ENCODE measurements at regions not wholly inside any gene's neighbourhood (a gene's known extent, or its start where the extent isn't known, plus 50 kb on each side); places are given as distances from the start of the nearest gene placed in this dataset.

DNA sequence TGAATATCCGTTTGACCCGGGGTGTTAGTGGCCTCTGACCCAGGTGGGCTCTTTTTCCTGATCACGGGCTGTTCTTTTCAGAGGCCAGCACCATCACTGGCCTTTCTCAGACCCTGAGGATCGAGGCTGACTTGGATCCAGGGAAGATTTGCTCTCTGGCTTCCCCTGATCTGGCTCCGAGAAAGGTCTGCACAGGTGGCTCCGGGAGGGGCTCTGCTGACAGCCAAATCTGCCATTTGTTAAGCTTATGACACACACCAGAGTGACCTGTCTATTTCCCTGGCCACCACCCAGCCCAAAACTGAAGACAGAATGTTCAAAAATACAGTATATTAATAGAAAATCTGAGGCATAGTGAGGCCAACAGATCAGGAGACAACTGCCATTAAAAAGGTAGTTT lies 221.8 kb upstream of the TNRC6C start:
- Histone ChIP-seq H4K20me1 (replicated peaks in 1 of 2; ENCODE audit: control insufficient read depth in 1 of 2, insufficient read depth in 2 of 2, low read length in 2 of 2) (no peaks in the 10 kb centered on the region), H3K4me2 (ENCODE audit: insufficient read depth in 1 of 2, low read depth in 2 of 2, low read length in 2 of 2) (no peak overlapping the region), H3K79me2 (ENCODE audit: control insufficient read depth in 1 of 2, insufficient read depth in 2 of 2, low read length in 2 of 2) (no peaks in the 10 kb centered on the region), H3K9ac (replicated peaks in 1 of 4; ENCODE audit: extremely low read depth in 1 of 4, low read depth in 3 of 4, low read length in 3 of 4) (no peak overlapping the region), H2AK5ac (ENCODE audit: low read depth, low read length) (no peak overlapping the region), H3K9me3 (ENCODE audit: insufficient read depth in 2 of 2, low read depth in 1 of 2, low read length in 1 of 2) (peaks cover 15 to 17% of the 10 kb centered on the region in 2 experiments), H2BK12ac (ENCODE audit: low read depth, low read length) (no peak overlapping the region), H3K18ac (ENCODE audit: extremely low read depth, low read length) (no peak overlapping the region), H3K23ac (ENCODE audit: insufficient read length) (no peak overlapping the region), H3K4me1 (replicated peaks in 1 of 4; ENCODE audit: control insufficient read depth in 3 of 4, insufficient read depth in 4 of 4, low read length in 3 of 4) (peaks cover 0 to 16% (median 12%) of the 10 kb centered on the region in 4 experiments; a peak in 6 of 7 replicates), H3K79me1 (ENCODE audit: low read depth, low read length) (no peaks in the 10 kb centered on the region), H3K4ac (replicated peaks; ENCODE audit: insufficient read length, low read depth, low read length) (no peak overlapping the region), H4K91ac (replicated peaks; ENCODE audit: insufficient read length, low read length) (no peak overlapping the region), H3K36me3 (ENCODE audit: control insufficient read depth in 2 of 4, insufficient read depth in 4 of 4, low read length in 3 of 4) (no peaks in the 10 kb centered on the region; a peak in 1 of 8 replicates), H2AFZ (ENCODE audit: low read length) (no peak overlapping the region), H3K27ac (ENCODE audit: low read depth, low read length) (no peak overlapping the region), H2BK20ac (ENCODE audit: low read length) (no peak overlapping the region), H3K56ac (replicated peaks; ENCODE audit: insufficient read length, low read depth, low read length) (no peak overlapping the region), H3K14ac (ENCODE audit: insufficient read length) (no peak overlapping the region), H4K8ac (ENCODE audit: extremely low read depth, insufficient read depth, low read length) (no peak overlapping the region), H3K4me3 (ENCODE audit: extremely low read depth in 1 of 4, insufficient read depth in 2 of 4, low read depth in 3 of 4, low read length in 4 of 4) (no peak overlapping the region), H3K23me2 (ENCODE audit: low read depth, low read length) (no peaks in the 10 kb centered on the region), H3K27me3 (replicated peaks in 1 of 4; ENCODE audit: control insufficient read depth in 3 of 4, extremely low read depth in 1 of 4, insufficient read depth in 3 of 4, low read length in 3 of 4) (peaks cover 0 to 41% (median 34%) of the 10 kb centered on the region in 4 experiments; a peak in 4 of 7 replicates), H2BK15ac (ENCODE audit: low read length) (no peak overlapping the region), H4K5ac (ENCODE audit: insufficient read length, low read depth, low read length) (no peak overlapping the region), H2BK5ac (ENCODE audit: low read depth, low read length) (no peak overlapping the region), H2BK120ac (replicated peaks; ENCODE audit: low read depth, low read length) (no peak overlapping the region)
- DNase-seq (ENCODE audit: low read depth in 1 of 2, low spot score in 2 of 2): no peak
- WGBS, 2 experiments (ENCODE audit: extremely low coverage in 1 of 2, insufficient coverage in 1 of 2, insufficient read length in 1 of 2, insufficient replicate concordance in 2 of 2, low coverage in 1 of 2, low lambda C conversion rate in 2 of 2, missing lambda C conversion rate in 1 of 2): 78% methylated on average over 6 of the region's 6 CpGs; no CpG with 5 or more reads in 1 of the 2 experiments
- ChIA-PET POLR2A (ENCODE audit: partially characterized antibody) (no interaction called here), CTCF (ENCODE audit: partially characterized antibody) (interaction anchor here (0.7 to 3.2 kb wide), 6 partner anchors 9 to 277 kb away, joined by 3 to 13 read pairs (median 4); no protein-coding TSS in a partner anchor)
- no peak for FAIRE-seq
- TF ChIP-seq, protein P1, sequence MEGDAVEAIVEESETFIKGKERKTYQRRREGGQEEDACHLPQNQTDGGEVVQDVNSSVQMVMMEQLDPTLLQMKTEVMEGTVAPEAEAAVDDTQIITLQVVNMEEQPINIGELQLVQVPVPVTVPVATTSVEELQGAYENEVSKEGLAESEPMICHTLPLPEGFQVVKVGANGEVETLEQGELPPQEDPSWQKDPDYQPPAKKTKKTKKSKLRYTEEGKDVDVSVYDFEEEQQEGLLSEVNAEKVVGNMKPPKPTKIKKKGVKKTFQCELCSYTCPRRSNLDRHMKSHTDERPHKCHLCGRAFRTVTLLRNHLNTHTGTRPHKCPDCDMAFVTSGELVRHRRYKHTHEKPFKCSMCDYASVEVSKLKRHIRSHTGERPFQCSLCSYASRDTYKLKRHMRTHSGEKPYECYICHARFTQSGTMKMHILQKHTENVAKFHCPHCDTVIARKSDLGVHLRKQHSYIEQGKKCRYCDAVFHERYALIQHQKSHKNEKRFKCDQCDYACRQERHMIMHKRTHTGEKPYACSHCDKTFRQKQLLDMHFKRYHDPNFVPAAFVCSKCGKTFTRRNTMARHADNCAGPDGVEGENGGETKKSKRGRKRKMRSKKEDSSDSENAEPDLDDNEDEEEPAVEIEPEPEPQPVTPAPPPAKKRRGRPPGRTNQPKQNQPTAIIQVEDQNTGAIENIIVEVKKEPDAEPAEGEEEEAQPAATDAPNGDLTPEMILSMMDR (IDR thresholded peaks at IDR 0.05; ENCODE audit: control extremely low read depth in 1 of 3, insufficient read depth in 1 of 3, low read depth in 1 of 3, low read length in 3 of 3): no peak
- no peak for TF ChIP-seq PHF8 (conservative IDR thresholded peaks at IDR 0.05; ENCODE audit: low read depth, low read length)
- TF ChIP-seq, protein P2, sequence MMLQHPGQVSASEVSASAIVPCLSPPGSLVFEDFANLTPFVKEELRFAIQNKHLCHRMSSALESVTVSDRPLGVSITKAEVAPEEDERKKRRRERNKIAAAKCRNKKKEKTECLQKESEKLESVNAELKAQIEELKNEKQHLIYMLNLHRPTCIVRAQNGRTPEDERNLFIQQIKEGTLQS (IDR thresholded peaks at IDR 0.05; ENCODE audit: insufficient read depth, low read depth, low read length): no peak
- TF ChIP-seq, protein P3, sequence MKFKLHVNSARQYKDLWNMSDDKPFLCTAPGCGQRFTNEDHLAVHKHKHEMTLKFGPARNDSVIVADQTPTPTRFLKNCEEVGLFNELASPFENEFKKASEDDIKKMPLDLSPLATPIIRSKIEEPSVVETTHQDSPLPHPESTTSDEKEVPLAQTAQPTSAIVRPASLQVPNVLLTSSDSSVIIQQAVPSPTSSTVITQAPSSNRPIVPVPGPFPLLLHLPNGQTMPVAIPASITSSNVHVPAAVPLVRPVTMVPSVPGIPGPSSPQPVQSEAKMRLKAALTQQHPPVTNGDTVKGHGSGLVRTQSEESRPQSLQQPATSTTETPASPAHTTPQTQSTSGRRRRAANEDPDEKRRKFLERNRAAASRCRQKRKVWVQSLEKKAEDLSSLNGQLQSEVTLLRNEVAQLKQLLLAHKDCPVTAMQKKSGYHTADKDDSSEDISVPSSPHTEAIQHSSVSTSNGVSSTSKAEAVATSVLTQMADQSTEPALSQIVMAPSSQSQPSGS (IDR thresholded peaks at IDR 0.05; ENCODE audit: low read length): no peak
- TF ChIP-seq ZNF274 (IDR thresholded peaks at IDR 0.05; ENCODE audit: borderline replicate concordance, extremely low read depth, low read length): no peak
- no peak for TF ChIP-seq CTBP2 (IDR thresholded peaks at IDR 0.05; ENCODE audit: borderline replicate concordance, insufficient read depth, insufficient read length, low read length)
- TF ChIP-seq NRF1 (IDR thresholded peaks at IDR 0.05; ENCODE audit: low read depth, low read length): no peak
- TF ChIP-seq RBBP5 (IDR thresholded peaks at IDR 0.05; ENCODE audit: borderline replicate concordance, low read depth, low read length): no peak
- no peak for TF ChIP-seq KDM5A (IDR thresholded peaks at IDR 0.05; ENCODE audit: low read length)
